Loucy (cell line): ENCODE measurements at regions not wholly inside any gene's neighbourhood (a gene's known extent, or its start where the extent isn't known, plus 50 kb on each side); places are given as distances from the start of the nearest gene placed in this dataset.
"Not testable (repeated sequence)": the region's sequence is repeated elsewhere in the genome, so short reads cannot be mapped to it uniquely, and the experiment has no call there.

Experiments used
- CTCF ChIP-seq: fragments of 200-600 bp; sonication (generic); conservative IDR thresholded peaks from 2 replicates; pipeline ENCODE4 v1.5.1; 2014; ENCODE audit warnings: mild to moderate bottlenecking, antibody characterized with exemption, low read length
- EZH2phosphoT487 ChIP-seq: fragments of 200-600 bp; IDR thresholded peaks from 2 replicates; pipeline ENCODE4 v1.6.1; 2018; ENCODE audit warnings: antibody characterized with exemption, mild to moderate bottlenecking, moderate library complexity, borderline replicate concordance

- TF ChIP-seq CTCF, EZH2phosphoT487: not testable (repeated sequence)
Observed at GRCh38 chr12:131644917-131645316, 66.0 kb upstream of the SFSWAP start.
